ENCODE measurements at regions not wholly inside any gene's neighbourhood (a gene's known extent, or its start where the extent isn't known, plus 50 kb on each side); places are given as distances from the start of the nearest gene placed in this dataset.

DNA sequence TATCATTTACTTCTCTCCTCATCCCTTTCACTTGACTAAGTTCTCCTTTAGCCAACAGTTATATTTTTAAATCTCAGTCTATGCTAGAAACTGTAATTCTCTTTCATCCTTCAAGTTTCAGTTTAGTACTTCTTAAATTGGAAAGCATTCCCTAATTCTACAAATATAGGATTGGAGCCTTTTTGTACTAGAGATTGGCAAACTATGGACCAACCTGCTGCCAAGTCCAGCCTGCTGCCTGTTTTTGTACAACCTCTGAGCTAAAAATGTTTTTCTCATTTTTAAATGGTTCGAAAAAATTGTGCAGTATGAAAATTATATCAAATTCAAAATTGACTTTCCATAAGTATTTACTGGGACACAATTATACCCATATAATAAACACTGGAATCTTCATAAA is 1381.5 kb upstream of the SPRY2 start:
- H3K4me3 ChIP-seq (ENCODE audit: insufficient read depth, low read length): no peak overlapping the region
- no peak for DNase-seq (ENCODE audit: insufficient read length, low spot score, missing footprints)
- H3K36me3 ChIP-seq (ENCODE audit: insufficient read depth, low read length): no peaks in the 10 kb centered on the region
- peaks cover 2% of the 10 kb centered on the region for H3K9me3 ChIP-seq (ENCODE audit: low read depth, low read length)
- H3K4me1 ChIP-seq (ENCODE audit: insufficient read depth, low read length): no peaks in the 10 kb centered on the region
- H3K4me2 ChIP-seq (ENCODE audit: insufficient read depth, low read length): no peak overlapping the region
- no peak overlapping the region for H3K27ac ChIP-seq (ENCODE audit: low read depth, low read length)
- no peak overlapping the region for H2AFZ ChIP-seq (ENCODE audit: low read length)
- H4K20me1 ChIP-seq (ENCODE audit: insufficient read depth, low read length): no peaks in the 10 kb centered on the region
- no peaks in the 10 kb centered on the region for H3K27me3 ChIP-seq (ENCODE audit: insufficient read depth, low read length)
- no peaks in the 10 kb centered on the region for H3K79me2 ChIP-seq (ENCODE audit: insufficient read depth, low read length)
- TF ChIP-seq, protein P1, sequence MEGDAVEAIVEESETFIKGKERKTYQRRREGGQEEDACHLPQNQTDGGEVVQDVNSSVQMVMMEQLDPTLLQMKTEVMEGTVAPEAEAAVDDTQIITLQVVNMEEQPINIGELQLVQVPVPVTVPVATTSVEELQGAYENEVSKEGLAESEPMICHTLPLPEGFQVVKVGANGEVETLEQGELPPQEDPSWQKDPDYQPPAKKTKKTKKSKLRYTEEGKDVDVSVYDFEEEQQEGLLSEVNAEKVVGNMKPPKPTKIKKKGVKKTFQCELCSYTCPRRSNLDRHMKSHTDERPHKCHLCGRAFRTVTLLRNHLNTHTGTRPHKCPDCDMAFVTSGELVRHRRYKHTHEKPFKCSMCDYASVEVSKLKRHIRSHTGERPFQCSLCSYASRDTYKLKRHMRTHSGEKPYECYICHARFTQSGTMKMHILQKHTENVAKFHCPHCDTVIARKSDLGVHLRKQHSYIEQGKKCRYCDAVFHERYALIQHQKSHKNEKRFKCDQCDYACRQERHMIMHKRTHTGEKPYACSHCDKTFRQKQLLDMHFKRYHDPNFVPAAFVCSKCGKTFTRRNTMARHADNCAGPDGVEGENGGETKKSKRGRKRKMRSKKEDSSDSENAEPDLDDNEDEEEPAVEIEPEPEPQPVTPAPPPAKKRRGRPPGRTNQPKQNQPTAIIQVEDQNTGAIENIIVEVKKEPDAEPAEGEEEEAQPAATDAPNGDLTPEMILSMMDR (IDR thresholded peaks at IDR 0.05; ENCODE audit: extremely low read depth, low read depth, low read length): no peak

DNA sequence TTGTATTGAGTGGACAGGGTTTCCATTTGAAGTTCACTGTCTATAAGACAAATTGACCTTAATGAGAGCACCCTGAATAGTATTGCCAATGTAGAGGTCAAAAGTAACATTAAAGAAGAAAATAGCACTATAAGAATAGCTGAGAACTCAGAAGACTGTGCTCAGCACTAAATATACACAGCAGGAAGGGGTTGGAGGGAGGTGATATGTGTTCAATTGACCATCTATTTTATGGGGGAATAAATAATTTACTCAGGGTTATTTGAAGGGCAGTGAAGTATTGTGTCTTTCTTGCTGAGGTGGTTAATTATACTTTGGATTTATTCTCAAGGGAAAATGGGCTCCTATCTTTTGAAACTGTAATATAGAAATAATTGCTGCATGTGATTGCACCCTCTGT is 1380.5 kb upstream of the SPRY2 start:
- no peak for DNase-seq (ENCODE audit: insufficient read length, low spot score, missing footprints)
- no peak overlapping the region for H3K27ac ChIP-seq (ENCODE audit: low read depth, low read length)
- no peak overlapping the region for H3K4me3 ChIP-seq (ENCODE audit: insufficient read depth, low read length)
- H2AFZ ChIP-seq (ENCODE audit: low read length): no peak overlapping the region
- no peaks in the 10 kb centered on the region for H3K79me2 ChIP-seq (ENCODE audit: insufficient read depth, low read length)
- peaks cover 2% of the 10 kb centered on the region for H3K9me3 ChIP-seq (ENCODE audit: low read depth, low read length)
- TF ChIP-seq, protein P1 (IDR thresholded peaks at IDR 0.05; ENCODE audit: extremely low read depth, low read depth, low read length): no peak
- H3K4me1 ChIP-seq (ENCODE audit: insufficient read depth, low read length): no peaks in the 10 kb centered on the region
- H4K20me1 ChIP-seq (ENCODE audit: insufficient read depth, low read length): no peaks in the 10 kb centered on the region
- no peak overlapping the region for H3K4me2 ChIP-seq (ENCODE audit: insufficient read depth, low read length)
- no peaks in the 10 kb centered on the region for H3K36me3 ChIP-seq (ENCODE audit: insufficient read depth, low read length)
- no peaks in the 10 kb centered on the region for H3K27me3 ChIP-seq (ENCODE audit: insufficient read depth, low read length)

DNA sequence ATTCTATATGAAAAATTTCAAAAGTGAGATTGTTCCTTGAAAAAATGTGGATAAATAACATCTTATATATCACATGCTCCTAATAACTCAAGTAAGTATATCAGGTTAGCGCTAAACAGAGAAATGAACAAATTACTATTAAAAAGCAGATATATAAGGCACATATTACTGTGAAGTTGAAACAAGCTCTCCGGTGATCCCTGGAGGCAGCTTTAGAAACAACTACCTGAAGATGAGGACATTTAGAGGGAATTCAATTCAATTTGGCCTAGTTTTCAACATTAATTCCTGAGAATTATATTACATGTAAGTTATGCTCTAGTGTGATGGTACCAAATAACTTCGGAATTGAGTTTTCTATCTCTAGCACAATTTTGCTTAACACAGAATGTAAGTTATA is 1373.6 kb upstream of the SPRY2 start:
- Histone ChIP-seq H3K79me2 (ENCODE audit: insufficient read depth, low read length) (no peaks in the 10 kb centered on the region), H4K20me1 (ENCODE audit: insufficient read depth, low read length) (no peaks in the 10 kb centered on the region), H3K27ac (ENCODE audit: low read depth, low read length) (no peak overlapping the region), H3K27me3 (ENCODE audit: insufficient read depth, low read length) (no peaks in the 10 kb centered on the region), H3K4me1 (ENCODE audit: insufficient read depth, low read length) (no peaks in the 10 kb centered on the region), H3K36me3 (ENCODE audit: insufficient read depth, low read length) (no peaks in the 10 kb centered on the region), H3K4me3 (ENCODE audit: insufficient read depth, low read length) (no peak overlapping the region), H3K9me3 (ENCODE audit: low read depth, low read length) (peaks cover 6% of the 10 kb centered on the region), H2AFZ (ENCODE audit: low read length) (no peak overlapping the region), H3K4me2 (ENCODE audit: insufficient read depth, low read length) (no peak overlapping the region)
- TF ChIP-seq, protein P1 (IDR thresholded peaks at IDR 0.05; ENCODE audit: extremely low read depth, low read depth, low read length): no peak
- no peak for DNase-seq (ENCODE audit: insufficient read length, low spot score, missing footprints)

DNA sequence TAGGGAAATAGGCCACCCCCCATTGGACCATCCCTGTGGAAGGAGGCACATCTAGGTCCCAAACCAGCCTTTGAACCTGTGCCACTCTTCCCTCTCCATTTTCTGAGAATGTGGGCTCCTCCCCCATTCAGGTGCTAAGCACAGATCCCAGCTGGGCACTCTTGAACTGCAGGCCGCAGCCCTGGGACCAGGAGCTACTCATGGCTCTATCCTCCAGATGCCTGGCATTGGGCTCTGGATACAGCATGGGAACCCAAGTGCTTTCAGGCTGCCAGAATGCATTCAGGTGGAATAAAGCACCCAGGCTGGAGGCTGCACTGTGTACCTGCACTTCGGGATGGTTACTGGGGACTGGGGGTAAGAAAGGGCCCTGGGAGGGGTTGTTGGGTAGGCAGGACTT is 1372.3 kb upstream of the SPRY2 start:
- H3K9me3 ChIP-seq (ENCODE audit: low read depth, low read length): peaks cover 6% of the 10 kb centered on the region
- H3K4me2 ChIP-seq (ENCODE audit: insufficient read depth, low read length): no peak overlapping the region
- no peaks in the 10 kb centered on the region for H3K4me1 ChIP-seq (ENCODE audit: insufficient read depth, low read length)
- TF ChIP-seq, protein P1 (IDR thresholded peaks at IDR 0.05; ENCODE audit: extremely low read depth, low read depth, low read length): no peak
- no peaks in the 10 kb centered on the region for H3K36me3 ChIP-seq (ENCODE audit: insufficient read depth, low read length)
- no peak overlapping the region for H3K4me3 ChIP-seq (ENCODE audit: insufficient read depth, low read length)
- no peaks in the 10 kb centered on the region for H3K79me2 ChIP-seq (ENCODE audit: insufficient read depth, low read length)
- no peak overlapping the region for H3K27ac ChIP-seq (ENCODE audit: low read depth, low read length)
- no peak for DNase-seq (ENCODE audit: insufficient read length, low spot score, missing footprints)
- no peaks in the 10 kb centered on the region for H4K20me1 ChIP-seq (ENCODE audit: insufficient read depth, low read length)
- no peak overlapping the region for H2AFZ ChIP-seq (ENCODE audit: low read length)
- H3K27me3 ChIP-seq (ENCODE audit: insufficient read depth, low read length): no peaks in the 10 kb centered on the region

Measured in osteoblast (primary cell).